ENCODE measurements at regions not wholly inside any gene's neighbourhood (a gene's known extent, or its start where the extent isn't known, plus 50 kb on each side); places are given as distances from the start of the nearest gene placed in this dataset.

DNA sequence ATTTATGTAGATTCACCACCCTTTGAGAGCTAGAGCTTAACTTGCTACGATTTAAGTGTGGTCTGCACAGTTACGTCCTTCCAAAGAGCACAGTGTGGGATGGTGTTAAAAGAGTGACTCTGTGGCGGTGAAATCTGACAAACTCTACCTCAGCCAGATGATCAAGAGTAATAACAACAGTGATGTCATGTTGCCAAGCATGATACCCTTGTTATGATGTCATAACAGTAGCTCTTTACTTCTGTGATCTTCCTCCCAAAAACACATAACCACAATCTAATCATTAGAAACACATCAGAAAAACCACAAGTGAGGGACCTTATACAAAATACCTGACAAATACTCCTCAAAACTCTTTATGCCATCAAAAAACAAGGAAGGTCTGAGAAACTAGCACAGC lies 649.3 kb downstream of the POM121L12 start:
- 93% methylated on average over 3 of the region's 3 CpGs for WGBS
- H3K27me3 ChIP-seq (replicated peaks; ENCODE audit: insufficient read depth): no peaks in the 10 kb centered on the region
- no peaks in the 10 kb centered on the region for H3K36me3 ChIP-seq
- no peaks in the 10 kb centered on the region for H3K9me3 ChIP-seq
- intact Hi-C loops (cut with DNase I): no loop called here
- no peak overlapping the region for H3K27ac ChIP-seq
- no peak for DNase-seq (ENCODE audit: low spot score)
- TF ChIP-seq, protein P1, sequence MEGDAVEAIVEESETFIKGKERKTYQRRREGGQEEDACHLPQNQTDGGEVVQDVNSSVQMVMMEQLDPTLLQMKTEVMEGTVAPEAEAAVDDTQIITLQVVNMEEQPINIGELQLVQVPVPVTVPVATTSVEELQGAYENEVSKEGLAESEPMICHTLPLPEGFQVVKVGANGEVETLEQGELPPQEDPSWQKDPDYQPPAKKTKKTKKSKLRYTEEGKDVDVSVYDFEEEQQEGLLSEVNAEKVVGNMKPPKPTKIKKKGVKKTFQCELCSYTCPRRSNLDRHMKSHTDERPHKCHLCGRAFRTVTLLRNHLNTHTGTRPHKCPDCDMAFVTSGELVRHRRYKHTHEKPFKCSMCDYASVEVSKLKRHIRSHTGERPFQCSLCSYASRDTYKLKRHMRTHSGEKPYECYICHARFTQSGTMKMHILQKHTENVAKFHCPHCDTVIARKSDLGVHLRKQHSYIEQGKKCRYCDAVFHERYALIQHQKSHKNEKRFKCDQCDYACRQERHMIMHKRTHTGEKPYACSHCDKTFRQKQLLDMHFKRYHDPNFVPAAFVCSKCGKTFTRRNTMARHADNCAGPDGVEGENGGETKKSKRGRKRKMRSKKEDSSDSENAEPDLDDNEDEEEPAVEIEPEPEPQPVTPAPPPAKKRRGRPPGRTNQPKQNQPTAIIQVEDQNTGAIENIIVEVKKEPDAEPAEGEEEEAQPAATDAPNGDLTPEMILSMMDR (IDR thresholded peaks at IDR 0.05): no peak
- TF ChIP-seq POLR2AphosphoS5 (IDR thresholded peaks at IDR 0.05): no peak
- TF ChIP-seq POLR2A (IDR thresholded peaks at IDR 0.05): no peak
- H3K4me3 ChIP-seq: no peak overlapping the region
- H3K4me1 ChIP-seq (replicated peaks): no peaks in the 10 kb centered on the region

DNA sequence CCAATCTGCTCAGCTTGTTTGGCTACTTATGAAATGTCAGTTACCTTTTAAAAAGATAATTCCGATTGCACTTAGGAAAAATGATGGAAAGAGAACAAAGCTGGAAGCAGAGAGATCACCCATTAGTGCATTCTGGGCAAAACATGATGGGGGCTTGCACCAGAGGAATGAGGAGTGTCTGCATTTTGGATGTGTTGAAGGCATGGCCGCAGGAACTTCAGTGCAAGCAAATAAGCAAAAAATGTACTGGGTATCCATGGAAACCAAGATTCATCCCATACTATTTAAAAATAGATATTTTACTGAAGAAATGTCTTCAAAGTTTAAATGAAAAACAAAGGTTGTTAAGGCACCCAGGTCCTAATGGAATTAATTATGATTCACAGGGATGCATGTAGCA lies 655.0 kb downstream of the POM121L12 start:
- no peaks in the 10 kb centered on the region for H3K27me3 ChIP-seq (replicated peaks; ENCODE audit: insufficient read depth)
- H3K4me1 ChIP-seq (replicated peaks): no peaks in the 10 kb centered on the region
- H3K9me3 ChIP-seq: no peaks in the 10 kb centered on the region
- 97% methylated on average over 2 of the region's 2 CpGs for WGBS
- H3K27ac ChIP-seq: no peak overlapping the region
- TF ChIP-seq, protein P1 (IDR thresholded peaks at IDR 0.05): no peak
- TF ChIP-seq POLR2A (IDR thresholded peaks at IDR 0.05): no peak
- no peak for DNase-seq (ENCODE audit: low spot score)
- H3K4me3 ChIP-seq: no peak overlapping the region
- intact Hi-C loops (cut with DNase I): no loop called here
- no peaks in the 10 kb centered on the region for H3K36me3 ChIP-seq

DNA sequence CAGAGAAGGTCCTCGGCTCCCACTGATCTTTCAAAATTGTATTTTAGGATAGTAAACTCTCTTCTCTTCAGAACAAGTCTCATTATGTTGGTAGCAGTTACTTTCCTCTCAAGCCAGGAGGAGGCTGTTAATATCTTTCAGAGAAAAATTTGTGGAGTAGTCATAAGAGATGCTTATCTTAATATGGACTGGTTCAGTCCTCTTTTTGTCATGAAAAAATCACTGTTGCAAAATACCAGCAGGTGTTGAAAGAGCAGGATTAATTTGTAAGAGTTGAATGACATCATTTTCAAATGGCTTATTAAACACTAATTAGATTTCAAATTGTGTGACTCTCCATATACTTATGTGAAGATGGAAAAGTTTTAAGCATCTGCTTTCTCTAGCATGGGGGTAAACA lies 662.5 kb downstream of the POM121L12 start:
- H3K27me3 ChIP-seq (replicated peaks; ENCODE audit: insufficient read depth): no peaks in the 10 kb centered on the region
- H3K36me3 ChIP-seq: no peaks in the 10 kb centered on the region
- 65% methylated on average over 1 of the region's 1 CpG for WGBS
- intact Hi-C loops (cut with DNase I): no loop called here
- H3K4me3 ChIP-seq: no peak overlapping the region
- no peak for DNase-seq (ENCODE audit: low spot score)
- H3K9me3 ChIP-seq: no peaks in the 10 kb centered on the region
- no peak overlapping the region for H3K27ac ChIP-seq
- TF ChIP-seq POLR2A (IDR thresholded peaks at IDR 0.05) (no peak), POLR2AphosphoS5 (IDR thresholded peaks at IDR 0.05) (no peak)
- H3K4me1 ChIP-seq (replicated peaks): no peaks in the 10 kb centered on the region

DNA sequence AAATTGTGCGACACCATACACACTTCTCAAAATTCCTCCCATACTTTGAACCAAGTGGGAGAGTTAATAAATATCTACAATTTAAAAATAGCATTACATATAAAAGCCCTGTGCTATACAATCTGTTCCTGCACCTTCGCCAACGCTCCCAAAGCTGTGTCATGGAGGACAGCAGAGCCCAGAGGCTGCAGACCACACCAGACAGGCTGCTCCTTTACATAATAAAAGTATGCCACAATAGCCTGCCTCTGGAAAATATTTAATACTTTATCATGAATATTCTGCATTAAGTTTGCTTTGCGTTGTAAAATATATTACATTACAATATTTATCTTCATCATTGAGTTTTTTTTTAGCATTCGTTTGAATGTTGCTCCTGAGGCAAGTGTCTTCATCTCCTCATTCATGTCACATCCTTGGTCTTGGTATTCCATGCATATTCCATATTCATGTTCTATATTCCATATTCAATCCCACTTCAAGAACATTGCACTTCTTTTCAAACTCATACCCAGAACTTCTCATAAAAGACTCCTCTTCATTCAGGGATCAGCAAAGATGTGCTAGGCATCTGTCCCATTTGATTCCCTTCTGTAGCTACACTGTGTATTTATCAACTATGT lies 663.9 kb downstream of the POM121L12 start:
- DNase-seq (ENCODE audit: low spot score): no peak
- no peaks in the 10 kb centered on the region for H3K36me3 ChIP-seq
- no peak overlapping the region for H3K4me3 ChIP-seq
- TF ChIP-seq POLR2AphosphoS5 (IDR thresholded peaks at IDR 0.05): no peak
- 88% methylated on average over 5 of the region's 5 CpGs for WGBS
- no peak overlapping the region for H3K27ac ChIP-seq
- H3K9me3 ChIP-seq: no peaks in the 10 kb centered on the region
- intact Hi-C loops (cut with DNase I): no loop called here
- no peaks in the 10 kb centered on the region for H3K27me3 ChIP-seq (replicated peaks; ENCODE audit: insufficient read depth)
- H3K4me1 ChIP-seq (replicated peaks): no peaks in the 10 kb centered on the region

DNA sequence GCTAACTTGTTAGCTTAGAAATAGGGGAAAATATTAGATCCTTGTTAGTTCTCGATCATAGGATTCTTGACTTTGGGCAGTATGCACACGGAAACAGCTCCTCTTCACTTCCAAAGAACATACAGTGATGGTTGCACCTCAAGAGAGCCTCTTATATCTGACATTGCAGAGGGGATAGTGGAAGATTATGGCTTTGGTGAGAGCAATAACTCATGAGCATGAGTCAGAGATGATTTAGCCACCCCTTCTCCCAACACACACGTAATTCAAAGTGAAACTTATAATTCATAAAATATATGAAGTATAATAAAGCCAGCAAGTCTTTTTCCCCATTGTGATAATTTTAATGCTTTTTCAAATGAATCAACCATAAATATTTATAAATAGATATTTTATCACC lies 683.7 kb downstream of the POM121L12 start:
- 90% methylated on average over 3 of the region's 3 CpGs for WGBS
- H3K4me1 ChIP-seq (replicated peaks): no peaks in the 10 kb centered on the region
- H3K27ac ChIP-seq: no peak overlapping the region
- TF ChIP-seq POLR2AphosphoS5 (IDR thresholded peaks at IDR 0.05) (no peak), POLR2A (IDR thresholded peaks at IDR 0.05) (no peak)
- TF ChIP-seq, protein P1 (IDR thresholded peaks at IDR 0.05): no peak
- H3K36me3 ChIP-seq: no peaks in the 10 kb centered on the region
- H3K9me3 ChIP-seq: no peaks in the 10 kb centered on the region
- intact Hi-C loops (cut with DNase I): no loop called here
- H3K27me3 ChIP-seq (replicated peaks; ENCODE audit: insufficient read depth): no peaks in the 10 kb centered on the region
- no peak overlapping the region for H3K4me3 ChIP-seq
- DNase-seq (ENCODE audit: low spot score): no peak

DNA sequence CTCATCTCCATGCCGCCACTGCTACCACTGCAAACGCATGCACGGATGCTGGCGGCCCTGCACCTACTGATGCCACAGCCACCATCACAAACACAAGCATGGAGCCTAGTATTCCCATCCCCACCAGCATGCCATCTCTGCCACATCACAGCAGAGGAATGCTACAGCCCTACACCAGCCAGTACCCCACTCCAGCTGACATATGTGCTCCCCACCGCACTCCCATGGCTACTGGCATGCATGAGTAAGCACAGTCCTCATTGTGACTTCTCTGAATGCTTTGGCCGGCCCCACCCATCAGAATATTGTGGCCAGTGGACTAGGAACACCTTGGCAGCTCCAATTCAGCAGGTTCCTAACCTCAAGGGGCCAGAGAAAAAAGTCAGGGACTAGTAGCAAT lies 705.5 kb downstream of the POM121L12 start:
- intact Hi-C loops (cut with DNase I): no loop called here
- whole genome bisulfite sequencing: 94% methylated on average over 6 of the region's 6 CpGs
- Histone ChIP-seq H3K4me3 (no peak overlapping the region), H3K27me3 (replicated peaks; ENCODE audit: insufficient read depth) (no peaks in the 10 kb centered on the region), H3K4me1 (replicated peaks) (no peaks in the 10 kb centered on the region), H3K36me3 (no peaks in the 10 kb centered on the region), H3K27ac (no peak overlapping the region), H3K9me3 (no peaks in the 10 kb centered on the region)
- DNase-seq (ENCODE audit: low spot score): no peak
- TF ChIP-seq POLR2AphosphoS5 (IDR thresholded peaks at IDR 0.05) (no peak), POLR2A (IDR thresholded peaks at IDR 0.05) (no peak)
- TF ChIP-seq, protein P1 (IDR thresholded peaks at IDR 0.05): no peak

Data from prostate gland (tissue), 2 donors.